ENCODE measurements at regions not wholly inside any gene's neighbourhood (a gene's known extent, or its start where the extent isn't known, plus 50 kb on each side); places are given as distances from the start of the nearest gene placed in this dataset.
A peak's percentile ranks its signal among the peaks of the same experiment; 100 is the strongest.

GRCh38 chr3:128569756-128570155, 76.8 kb upstream of the GATA2 start:
- CTCF ChIA-PET: no interaction called here
- ATAC-seq (no peak), DNase-seq (no peak)
- no peak overlapping the region for H3K4me3 Mint-ChIP-seq
- H3K4me1 Mint-ChIP-seq: peaks cover 15% of the 10 kb centered on the region
- no peaks in the 10 kb centered on the region for H3K36me3 Mint-ChIP-seq
- no peak overlapping the region for H3K27ac Mint-ChIP-seq
- no peaks in the 10 kb centered on the region for H3K9me3 Mint-ChIP-seq (ENCODE audit: low read depth)
- H3K27me3 Mint-ChIP-seq: peaks cover 28% of the 10 kb centered on the region

- H3K4me3 Mint-ChIP-seq: no peak overlapping the region
- H3K4me1 Mint-ChIP-seq: peaks cover 15% of the 10 kb centered on the region
- H3K27ac Mint-ChIP-seq: no peak overlapping the region
- H3K9me3 Mint-ChIP-seq (ENCODE audit: low read depth): no peaks in the 10 kb centered on the region
- CTCF ChIA-PET: interaction anchor here (1.4 kb wide), 1 partner anchor 49 kb away, joined by 6 read pairs; no protein-coding TSS in a partner anchor
- ATAC-seq (no peak), DNase-seq (no peak)
- peaks cover 25% of the 10 kb centered on the region for H3K27me3 Mint-ChIP-seq
- no peaks in the 10 kb centered on the region for H3K36me3 Mint-ChIP-seq
Measured at GRCh38 chr3:128568602-128569490, 75.8 kb upstream of the GATA2 start.

- Mint-ChIP-seq H3K4me3 (no peak overlapping the region), H3K27me3 (peaks cover 23% of the 10 kb centered on the region), H3K36me3 (no peaks in the 10 kb centered on the region), H3K27ac (no peak overlapping the region), H3K9me3 (ENCODE audit: low read depth) (no peaks in the 10 kb centered on the region), H3K4me1 (peaks cover 6% of the 10 kb centered on the region)
- CTCF ChIA-PET: interaction anchor here (1.4 kb wide), 1 partner anchor 50 kb away, joined by 6 read pairs; no protein-coding TSS in a partner anchor
- ATAC-seq (no peak), DNase-seq (no peak)
Measured at GRCh38 chr3:128567705-128568356, 74.8 kb upstream of the GATA2 start.

- no peak overlapping the region for H3K27ac Mint-ChIP-seq
- no peaks in the 10 kb centered on the region for H3K36me3 Mint-ChIP-seq
- peaks cover 28% of the 10 kb centered on the region for H3K27me3 Mint-ChIP-seq
- ATAC-seq (no peak), DNase-seq (no peak)
- CTCF ChIA-PET: interaction anchor here (1.4 kb wide), 1 partner anchor 50 kb away, joined by 6 read pairs; no protein-coding TSS in a partner anchor
- no peaks in the 10 kb centered on the region for H3K9me3 Mint-ChIP-seq (ENCODE audit: low read depth)
- no peaks in the 10 kb centered on the region for H3K4me1 Mint-ChIP-seq
- no peak overlapping the region for H3K4me3 Mint-ChIP-seq
Measured at GRCh38 chr3:128567141-128567540, 74.1 kb upstream of the GATA2 start.

GRCh38 chr3:128563439-128563838, 70.4 kb upstream of the GATA2 start:
- CTCF ChIA-PET: interaction anchor here (0.9 kb wide), 1 partner anchor 9 kb away, joined by 3 read pairs; no protein-coding TSS in a partner anchor
- DNase-seq: no peak
- H3K9me3 Mint-ChIP-seq (ENCODE audit: low read depth): no peaks in the 10 kb centered on the region
- H3K36me3 Mint-ChIP-seq: no peaks in the 10 kb centered on the region
- peaks cover 36% of the 10 kb centered on the region for H3K27me3 Mint-ChIP-seq
- H3K4me1 Mint-ChIP-seq: peaks cover 7% of the 10 kb centered on the region
- H3K4me3 Mint-ChIP-seq: no peak overlapping the region
- no peak overlapping the region for H3K27ac Mint-ChIP-seq
- ATAC-seq: no peak

GRCh38 chr3:128561504-128561903, 68.5 kb upstream of the GATA2 start:
- Mint-ChIP-seq H3K9me3 (ENCODE audit: low read depth) (no peaks in the 10 kb centered on the region), H3K4me1 (peaks cover 7% of the 10 kb centered on the region), H3K36me3 (no peaks in the 10 kb centered on the region), H3K4me3 (no peak overlapping the region), H3K27me3 (peaks cover 45% of the 10 kb centered on the region), H3K27ac (no peak overlapping the region)
- CTCF ChIA-PET: interaction anchor here (1.1 kb wide), 1 partner anchor 11 kb away, joined by 3 read pairs; no protein-coding TSS in a partner anchor
- no peak for ATAC-seq
- DNase-seq: no peak

- H3K27me3 Mint-ChIP-seq: peaks cover 51% of the 10 kb centered on the region
- H3K27ac Mint-ChIP-seq: no peak overlapping the region
Measured at GRCh38 chr3:128560768-128561167, 67.8 kb upstream of the GATA2 start.

GRCh38 chr3:128559486-128560225, 66.7 kb upstream of the GATA2 start:
- ATAC-seq (peak; percentile 45), DNase-seq (no peak)
- H3K9me3 Mint-ChIP-seq (ENCODE audit: low read depth): no peaks in the 10 kb centered on the region
- peaks cover 46% of the 10 kb centered on the region for H3K27me3 Mint-ChIP-seq
- CTCF ChIA-PET: no interaction called here
- H3K27ac Mint-ChIP-seq: no peak overlapping the region
- H3K36me3 Mint-ChIP-seq: no peaks in the 10 kb centered on the region
- peaks cover 7% of the 10 kb centered on the region for H3K4me1 Mint-ChIP-seq
- H3K4me3 Mint-ChIP-seq: no peak overlapping the region

More at GRCh38 chr3:128560768-128561167, 67.8 kb upstream of the GATA2 start:
- no peak for ATAC-seq
- Mint-ChIP-seq H3K36me3 (no peaks in the 10 kb centered on the region), H3K4me1 (peaks cover 7% of the 10 kb centered on the region), H3K9me3 (ENCODE audit: low read depth) (no peaks in the 10 kb centered on the region), H3K4me3 (no peak overlapping the region)
- no peak for DNase-seq
- CTCF ChIA-PET: no interaction called here

- H3K9me3 Mint-ChIP-seq (ENCODE audit: low read depth): no peaks in the 10 kb centered on the region
Measured at GRCh38 chr3:128557531-128558280, 64.7 kb upstream of the GATA2 start.

GRCh38 chr3:128556907-128557306, 63.9 kb upstream of the GATA2 start:
- H3K4me1 Mint-ChIP-seq: peaks cover 7% of the 10 kb centered on the region
- CTCF ChIA-PET: interaction anchor here (1.3 kb wide), 1 partner anchor 50 kb away, joined by 4 read pairs; no protein-coding TSS in a partner anchor
- peaks cover 55% of the 10 kb centered on the region for H3K27me3 Mint-ChIP-seq
- H3K4me3 Mint-ChIP-seq: no peak overlapping the region
- ATAC-seq (no peak), DNase-seq (no peak)
- H3K36me3 Mint-ChIP-seq: no peaks in the 10 kb centered on the region
- H3K9me3 Mint-ChIP-seq (ENCODE audit: low read depth): no peaks in the 10 kb centered on the region
- no peak overlapping the region for H3K27ac Mint-ChIP-seq

More at GRCh38 chr3:128557531-128558280, 64.7 kb upstream of the GATA2 start:
- DNase-seq: no peak
- no peak for ATAC-seq
- Mint-ChIP-seq H3K4me3 (no peak overlapping the region), H3K36me3 (no peaks in the 10 kb centered on the region), H3K27ac (no peak overlapping the region), H3K27me3 (peaks cover 57% of the 10 kb centered on the region), H3K4me1 (peaks cover 7% of the 10 kb centered on the region)
- CTCF ChIA-PET: interaction anchor here (1.3 kb wide), 1 partner anchor 49 kb away, joined by 4 read pairs; no protein-coding TSS in a partner anchor

- no peak for ATAC-seq
Measured at GRCh38 chr3:128556384-128556783, 63.4 kb upstream of the GATA2 start.

GRCh38 chr3:128555841-128556240, 62.8 kb upstream of the GATA2 start:
- no peaks in the 10 kb centered on the region for H3K36me3 Mint-ChIP-seq
- CTCF ChIA-PET: no interaction called here
- ATAC-seq: no peak
- H3K9me3 Mint-ChIP-seq (ENCODE audit: low read depth): no peaks in the 10 kb centered on the region
- no peak overlapping the region for H3K4me3 Mint-ChIP-seq
- peaks cover 7% of the 10 kb centered on the region for H3K4me1 Mint-ChIP-seq
- peaks cover 59% of the 10 kb centered on the region for H3K27me3 Mint-ChIP-seq
- H3K27ac Mint-ChIP-seq: no peak overlapping the region
- no peak for DNase-seq

More at GRCh38 chr3:128556384-128556783, 63.4 kb upstream of the GATA2 start:
- CTCF ChIA-PET: no interaction called here
- Mint-ChIP-seq H3K4me3 (no peak overlapping the region), H3K27me3 (peaks cover 57% of the 10 kb centered on the region), H3K9me3 (ENCODE audit: low read depth) (no peaks in the 10 kb centered on the region), H3K4me1 (peaks cover 7% of the 10 kb centered on the region), H3K36me3 (no peaks in the 10 kb centered on the region), H3K27ac (no peak overlapping the region)
- no peak for DNase-seq
